ENCODE measurements at regions not wholly inside any gene's neighbourhood (a gene's known extent, or its start where the extent isn't known, plus 50 kb on each side); places are given as distances from the start of the nearest gene placed in this dataset.

DNA sequence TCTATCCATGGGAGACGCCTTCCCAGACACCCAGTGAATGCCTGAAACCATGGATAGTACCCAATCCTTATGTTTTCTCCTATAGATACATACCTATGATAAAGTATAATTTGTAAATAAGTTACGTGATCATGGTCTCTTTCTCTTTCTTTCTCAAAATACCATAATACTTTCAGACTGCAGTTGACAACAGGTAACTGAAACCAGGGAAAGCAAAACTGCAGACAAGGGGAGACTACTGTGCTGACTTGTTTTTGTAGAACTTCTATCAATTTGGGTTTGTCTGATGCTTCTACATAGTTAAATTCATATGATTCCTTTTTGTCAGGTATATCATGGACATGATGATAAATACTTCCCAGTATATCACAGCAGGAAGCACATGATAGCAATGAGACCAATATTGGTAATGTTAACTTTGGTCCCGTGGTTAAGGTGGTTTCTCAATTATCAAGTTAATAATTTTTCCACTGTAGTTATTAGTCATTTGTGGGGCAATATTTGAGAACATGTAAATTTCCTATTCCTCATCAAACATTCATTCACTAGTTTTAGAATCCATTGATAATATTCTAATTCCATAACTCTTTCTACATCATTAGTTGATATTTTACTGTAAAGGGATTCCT is 298.0 kb upstream of the TET2 start:
- intact Hi-C loops (cut with DNase I), result no loop called here

DNA sequence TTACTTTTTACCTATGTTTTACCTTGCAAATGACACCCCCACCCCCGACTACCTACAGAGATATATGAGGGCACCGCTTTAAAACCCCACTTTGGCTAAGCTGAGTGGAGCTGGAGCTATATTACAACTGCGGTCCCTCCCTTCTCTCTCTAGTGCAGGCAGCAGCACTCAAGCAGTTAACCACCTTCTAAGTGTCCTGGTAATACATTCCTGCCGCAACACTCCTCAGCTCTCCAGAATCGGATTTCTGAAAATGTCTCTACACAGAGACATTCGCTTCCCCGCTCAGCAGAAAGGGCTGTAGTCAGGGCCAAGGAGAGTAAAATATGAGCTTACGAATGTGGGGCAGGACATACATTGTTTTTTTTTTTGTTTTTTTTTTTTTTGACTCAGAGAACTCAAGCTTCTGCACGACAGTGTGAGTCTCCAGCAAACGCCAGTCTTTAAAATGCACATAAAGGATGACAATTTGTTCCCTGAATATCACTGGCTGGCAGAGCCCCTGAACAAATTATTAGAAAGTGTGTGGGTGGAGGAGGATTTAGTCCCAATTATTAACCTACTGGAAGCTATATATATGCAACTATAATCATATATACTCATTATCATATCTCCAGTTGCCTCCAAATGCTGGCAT is 287.0 kb upstream of the TET2 start:
- ATAC-seq, result no peak
- H3K4me3 ChIP-seq, result no peak overlapping the region
- intact Hi-C loops (cut with DNase I), result loop anchor here in 1 of 2 donors (10.0 kb wide), 2 partner anchors 165 to 795 kb away; no protein-coding TSS in a partner anchor

More for the DNA sequence above, 298.0 kb upstream of the TET2 start:
- H3K9me3 ChIP-seq, result no peaks in the 10 kb centered on the region
- 76 to 97% (median 93%) methylated on average over 3 of the region's 3 CpGs for WGBS, 3 donors
- no peaks in the 10 kb centered on the region for H3K27me3 ChIP-seq (ENCODE audit: insufficient read depth in 3 of 3, low read length in 2 of 3)
- TF ChIP-seq, protein P1, sequence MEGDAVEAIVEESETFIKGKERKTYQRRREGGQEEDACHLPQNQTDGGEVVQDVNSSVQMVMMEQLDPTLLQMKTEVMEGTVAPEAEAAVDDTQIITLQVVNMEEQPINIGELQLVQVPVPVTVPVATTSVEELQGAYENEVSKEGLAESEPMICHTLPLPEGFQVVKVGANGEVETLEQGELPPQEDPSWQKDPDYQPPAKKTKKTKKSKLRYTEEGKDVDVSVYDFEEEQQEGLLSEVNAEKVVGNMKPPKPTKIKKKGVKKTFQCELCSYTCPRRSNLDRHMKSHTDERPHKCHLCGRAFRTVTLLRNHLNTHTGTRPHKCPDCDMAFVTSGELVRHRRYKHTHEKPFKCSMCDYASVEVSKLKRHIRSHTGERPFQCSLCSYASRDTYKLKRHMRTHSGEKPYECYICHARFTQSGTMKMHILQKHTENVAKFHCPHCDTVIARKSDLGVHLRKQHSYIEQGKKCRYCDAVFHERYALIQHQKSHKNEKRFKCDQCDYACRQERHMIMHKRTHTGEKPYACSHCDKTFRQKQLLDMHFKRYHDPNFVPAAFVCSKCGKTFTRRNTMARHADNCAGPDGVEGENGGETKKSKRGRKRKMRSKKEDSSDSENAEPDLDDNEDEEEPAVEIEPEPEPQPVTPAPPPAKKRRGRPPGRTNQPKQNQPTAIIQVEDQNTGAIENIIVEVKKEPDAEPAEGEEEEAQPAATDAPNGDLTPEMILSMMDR (IDR thresholded peaks at IDR 0.05), result no peak
- H3K4me1 ChIP-seq, result no peaks in the 10 kb centered on the region
- H3K36me3 ChIP-seq (ENCODE audit: insufficient read depth in 1 of 2, low read depth in 1 of 2), result no peaks in the 10 kb centered on the region
- H3K4me3 ChIP-seq, result no peak overlapping the region
- ATAC-seq (no peak), DNase-seq (no peak)
- no peak overlapping the region for H3K27ac ChIP-seq

DNA sequence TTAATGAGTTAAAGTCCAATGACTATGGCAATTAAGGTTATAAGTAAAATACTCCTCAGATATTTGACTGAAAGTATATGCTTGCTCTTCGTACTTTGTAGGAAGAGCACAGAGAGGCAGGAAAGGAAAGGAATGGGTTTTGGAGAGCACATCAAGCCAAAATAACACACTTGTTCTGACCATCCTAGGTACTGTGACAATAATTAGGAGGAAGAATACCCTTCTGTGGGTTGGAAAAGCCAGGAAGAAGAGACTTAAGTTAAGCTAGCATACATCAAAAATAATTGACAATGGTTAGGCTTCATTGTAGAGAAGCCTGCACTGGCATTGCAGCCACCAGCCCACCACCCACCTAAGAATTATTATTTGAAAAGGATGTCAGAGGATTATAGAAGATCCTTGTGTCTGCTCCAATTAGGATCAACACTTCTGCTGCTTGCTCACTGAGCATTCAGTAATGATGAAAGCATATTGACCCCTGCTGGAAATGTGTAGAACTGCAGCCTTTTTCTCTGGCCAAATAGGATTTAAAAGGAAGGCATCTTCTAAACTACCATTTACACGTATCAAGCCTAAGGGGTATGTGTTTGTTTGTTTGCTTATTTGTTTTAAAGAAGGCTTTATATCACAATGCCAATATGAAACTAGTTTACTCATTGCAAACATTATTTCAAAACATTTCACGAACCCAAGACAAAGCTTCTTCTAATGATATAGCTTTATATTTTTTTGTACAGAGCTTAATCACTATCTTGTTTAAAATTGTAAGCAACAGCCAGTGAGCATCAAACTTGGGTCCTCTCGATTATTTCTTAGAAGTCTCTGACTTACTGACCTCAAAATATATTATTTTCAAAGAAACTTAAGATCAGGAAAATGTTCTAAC is 286.2 kb upstream of the TET2 start:
- 32 to 36% (median 34%) methylated on average over 4 of the region's 4 CpGs for WGBS, 3 donors
- ATAC-seq (peak in 3 of 4 donors; percentile 54 to 65 (median 59)), DNase-seq (no peak)
- Histone ChIP-seq H3K9me3 (no peaks in the 10 kb centered on the region), H3K27me3 (ENCODE audit: insufficient read depth in 3 of 3, low read length in 2 of 3) (no peaks in the 10 kb centered on the region), H3K27ac (no peak overlapping the region), H3K4me3 (no peak overlapping the region), H3K36me3 (ENCODE audit: insufficient read depth in 1 of 2, low read depth in 1 of 2) (no peaks in the 10 kb centered on the region), H3K4me1 (no peaks in the 10 kb centered on the region)
- intact Hi-C loops (cut with DNase I), result no loop called here
- TF ChIP-seq, protein P1 (IDR thresholded peaks at IDR 0.05), result peak; percentile 92

More for the DNA sequence above, 287.0 kb upstream of the TET2 start:
- H3K36me3 ChIP-seq (ENCODE audit: insufficient read depth in 1 of 2, low read depth in 1 of 2), result no peaks in the 10 kb centered on the region
- 41 to 49% (median 46%) methylated on average over 10 of the region's 10 CpGs for WGBS, 3 donors
- H3K27ac ChIP-seq, result no peak overlapping the region
- DNase-seq, result no peak
- TF ChIP-seq, protein P1 (IDR thresholded peaks at IDR 0.05), result no peak
- H3K9me3 ChIP-seq, result no peaks in the 10 kb centered on the region
- no peaks in the 10 kb centered on the region for H3K27me3 ChIP-seq (ENCODE audit: insufficient read depth in 3 of 3, low read length in 2 of 3)
- no peaks in the 10 kb centered on the region for H3K4me1 ChIP-seq

DNA sequence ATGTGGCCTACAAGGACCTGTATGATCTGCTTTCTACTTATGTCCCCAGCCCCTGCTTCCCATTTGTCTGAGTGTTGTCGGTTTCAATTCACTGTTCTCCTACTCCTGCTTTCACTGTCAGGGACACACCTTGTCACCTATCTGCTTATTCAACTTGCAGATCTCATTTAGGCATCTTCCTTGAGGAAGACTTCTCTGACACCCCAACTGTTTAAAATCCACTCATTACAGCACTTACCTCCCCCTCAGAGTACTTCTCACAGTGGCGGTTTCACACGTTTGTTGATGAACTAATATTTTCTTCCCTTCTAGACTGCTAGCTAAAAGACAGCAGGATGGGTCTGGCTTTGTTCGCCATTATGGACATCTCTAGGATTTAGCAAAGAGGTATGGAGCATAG is 279.9 kb upstream of the TET2 start:
- no peak for DNase-seq
- no peaks in the 10 kb centered on the region for H3K4me1 ChIP-seq
- TF ChIP-seq, protein P1 (IDR thresholded peaks at IDR 0.05), result no peak
- 89 to 96% (median 91%) methylated on average over 4 of the region's 4 CpGs for WGBS, 3 donors
- intact Hi-C loops (cut with DNase I), result no loop called here
- no peaks in the 10 kb centered on the region for H3K36me3 ChIP-seq (ENCODE audit: insufficient read depth in 1 of 2, low read depth in 1 of 2)
- H3K27me3 ChIP-seq (ENCODE audit: insufficient read depth in 3 of 3, low read length in 2 of 3), result no peaks in the 10 kb centered on the region
- no peak overlapping the region for H3K27ac ChIP-seq
- no peak overlapping the region for H3K4me3 ChIP-seq
- no peaks in the 10 kb centered on the region for H3K9me3 ChIP-seq
- no peak for ATAC-seq

Data from psoas muscle (tissue), 7 donors.